Kidney (tissue), 13 donors: ENCODE measurements at regions not wholly inside any gene's neighbourhood (a gene's known extent, or its start where the extent isn't known, plus 50 kb on each side); places are given as distances from the start of the nearest gene placed in this dataset.

Source experiments
- DNase-seq, 5 donors: peaks; one replicate each; pipeline ENCODE4 v3.0.0-alpha.2; 2013 to 2020
- FAIRE-seq: peaks from 2 replicates; lab custom pipeline; 2012; peaks lifted over from hg19 to GRCh38; lab: Jason Lieb, UNC
- H3K27ac ChIP-seq, 2 donors: one replicate each; pipeline ENCODE4 v1.7.0; 2013; ENCODE audit warnings: low read depth in 2 of 2, low read length in 2 of 2, inconsistent platforms in 1 of 2
- H3K27me3 ChIP-seq: one replicate; pipeline ENCODE4 v1.7.1; 2013; ENCODE audit warnings: low read length, inconsistent platforms; ENCODE audit not compliant: control insufficient read depth, insufficient read depth
- H3K36me3 ChIP-seq, 3 donors: one replicate each; pipeline versions ENCODE4 v1.7.0 to v1.7.1; 2013; ENCODE audit warnings: low read length in 3 of 3, control low read depth in 1 of 3, inconsistent platforms in 1 of 3; ENCODE audit not compliant: insufficient read depth in 3 of 3, control insufficient read depth in 2 of 3
- H3K4me1 ChIP-seq, 3 donors: one replicate each; pipeline versions ENCODE4 v1.7.0 to v1.7.1; 2013; ENCODE audit warnings: low read length in 3 of 3, inconsistent platforms in 1 of 3, low read depth in 1 of 3; ENCODE audit not compliant: control insufficient read depth in 2 of 3, insufficient read depth in 2 of 3
- H3K4me3 ChIP-seq, 3 donors: one replicate each; pipeline versions ENCODE4 v1.7.0 to v1.8.1; 2013; ENCODE audit warnings: low read length in 3 of 3, control low read depth in 1 of 3, inconsistent platforms in 1 of 3
- H3K9ac ChIP-seq, 3 donors: one replicate each; pipeline versions ENCODE4 v1.7.0 to v1.7.1; 2013; ENCODE audit warnings: low read length in 3 of 3, control low read depth in 1 of 3, inconsistent platforms in 1 of 3
- H3K9me3 ChIP-seq, 3 donors: one replicate each; pipeline versions ENCODE4 v1.7.0 to v1.7.1; 2013; ENCODE audit warnings: low read length in 3 of 3, control low read depth in 1 of 3, inconsistent platforms in 1 of 3; ENCODE audit not compliant: control insufficient read depth in 2 of 3, insufficient read depth in 1 of 3
- CTCF ChIP-seq: IDR thresholded peaks from 3 replicates; pipeline ENCODE4 v1.5.1; 2012; ENCODE audit warnings: mild to moderate bottlenecking, moderate library complexity, borderline replicate concordance; ENCODE audit not compliant: insufficient read depth; ENCODE audit errors: extremely low read depth
- intact Hi-C: fragments of 100-400 bp; cut with DNase I; formaldehyde crosslinking; loops from one replicate; pipeline ENCODE4 v1.11.1; 2022
- donor health status: control.
- donor health status: control.
- donor health status: control.
- donor health status: control.
- donor health status: control.
- donor health status: DM: yes; HTN: yes; CAD: no.
- donor health status: Normal renal cell carcinoma (clear cell type).

- no peak for TF ChIP-seq CTCF
These were observed 184.2 kb upstream of the LUZP2 start for GRCh38 chr11:24312464-24313238.

GRCh38 chr11:24321229-24321628 lies 175.6 kb upstream of the LUZP2 start:
- Histone ChIP-seq H3K27me3 (no peaks in the 10 kb centered on the region), H3K36me3 (no peaks in the 10 kb centered on the region), H3K4me1 (no peaks in the 10 kb centered on the region), H3K4me3 (no peak overlapping the region), H3K9ac (no peak overlapping the region), H3K9me3 (no peaks in the 10 kb centered on the region), H3K27ac (no peak overlapping the region)
- DNase-seq (no peak), FAIRE-seq (no peak)
- TF ChIP-seq CTCF, result no peak
- intact Hi-C loops, result no loop called here

More at GRCh38 chr11:24312464-24313238, 184.2 kb upstream of the LUZP2 start:
- no peaks in the 10 kb centered on the region for H3K36me3 ChIP-seq
- H3K27ac ChIP-seq, result no peak overlapping the region
- no peak for FAIRE-seq
- H3K27me3 ChIP-seq, result no peaks in the 10 kb centered on the region
- intact Hi-C loops, result no loop called here
- no peak for DNase-seq
- no peak overlapping the region for H3K9ac ChIP-seq
- H3K4me1 ChIP-seq, result no peaks in the 10 kb centered on the region
- no peaks in the 10 kb centered on the region for H3K9me3 ChIP-seq
- H3K4me3 ChIP-seq, result no peak overlapping the region

GRCh38 chr11:24324211-24324610 lies 172.6 kb upstream of the LUZP2 start:
- H3K4me3 ChIP-seq, result no peak overlapping the region
- H3K27ac ChIP-seq, result no peak overlapping the region
- H3K9ac ChIP-seq, result no peak overlapping the region
- no peak for TF ChIP-seq CTCF
- H3K4me1 ChIP-seq, result no peaks in the 10 kb centered on the region
- no peak for FAIRE-seq
- H3K27me3 ChIP-seq, result no peaks in the 10 kb centered on the region
- intact Hi-C loops, result no loop called here
- H3K9me3 ChIP-seq, result no peaks in the 10 kb centered on the region
- no peaks in the 10 kb centered on the region for H3K36me3 ChIP-seq
- no peak for DNase-seq
